ENCODE measurements at regions not wholly inside any gene's neighbourhood (a gene's known extent, or its start where the extent isn't known, plus 50 kb on each side); places are given as distances from the start of the nearest gene placed in this dataset.

DNA sequence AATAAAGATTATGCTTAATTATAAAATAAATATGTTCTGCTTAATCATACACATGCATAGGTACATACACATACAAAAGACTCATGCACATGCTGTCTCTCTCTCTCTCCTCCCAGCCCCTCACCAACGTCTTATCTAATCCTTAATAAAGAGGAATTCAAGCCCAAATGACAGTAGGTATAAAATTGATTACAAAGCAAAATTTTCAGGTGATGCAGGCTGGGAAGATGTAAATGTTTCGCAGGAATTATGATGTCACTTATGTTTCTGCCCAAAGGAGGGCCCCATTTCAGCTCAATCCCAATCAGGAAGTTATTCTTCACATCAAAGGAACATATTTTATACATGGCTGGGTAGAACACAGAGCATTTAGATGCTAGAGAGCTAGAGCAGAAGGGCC lies 284.6 kb upstream of the ID4 start:
- TF ChIP-seq, protein P1, sequence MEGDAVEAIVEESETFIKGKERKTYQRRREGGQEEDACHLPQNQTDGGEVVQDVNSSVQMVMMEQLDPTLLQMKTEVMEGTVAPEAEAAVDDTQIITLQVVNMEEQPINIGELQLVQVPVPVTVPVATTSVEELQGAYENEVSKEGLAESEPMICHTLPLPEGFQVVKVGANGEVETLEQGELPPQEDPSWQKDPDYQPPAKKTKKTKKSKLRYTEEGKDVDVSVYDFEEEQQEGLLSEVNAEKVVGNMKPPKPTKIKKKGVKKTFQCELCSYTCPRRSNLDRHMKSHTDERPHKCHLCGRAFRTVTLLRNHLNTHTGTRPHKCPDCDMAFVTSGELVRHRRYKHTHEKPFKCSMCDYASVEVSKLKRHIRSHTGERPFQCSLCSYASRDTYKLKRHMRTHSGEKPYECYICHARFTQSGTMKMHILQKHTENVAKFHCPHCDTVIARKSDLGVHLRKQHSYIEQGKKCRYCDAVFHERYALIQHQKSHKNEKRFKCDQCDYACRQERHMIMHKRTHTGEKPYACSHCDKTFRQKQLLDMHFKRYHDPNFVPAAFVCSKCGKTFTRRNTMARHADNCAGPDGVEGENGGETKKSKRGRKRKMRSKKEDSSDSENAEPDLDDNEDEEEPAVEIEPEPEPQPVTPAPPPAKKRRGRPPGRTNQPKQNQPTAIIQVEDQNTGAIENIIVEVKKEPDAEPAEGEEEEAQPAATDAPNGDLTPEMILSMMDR (IDR thresholded peaks at IDR 0.05), result no peak
- no peak for TF ChIP-seq POLR2A (IDR thresholded peaks at IDR 0.05)

All from lower leg skin (tissue), 3 donors.